RWPE1 (cell line): ENCODE measurements at regions not wholly inside any gene's neighbourhood (a gene's known extent, or its start where the extent isn't known, plus 50 kb on each side); places are given as distances from the start of the nearest gene placed in this dataset.

Experiments
- CTCF ChIA-PET: fragments of 350-600 bp; sonication (Branson Sonifier 250); formaldehyde crosslinking; extraction: SDS; loops from one replicate; lab custom pipeline; 2021; lab: Yijun Ruan, JAX
- POLR2A ChIA-PET: fragments of 400-600 bp; formaldehyde crosslinking; extraction: SDS; loops from one replicate; lab custom pipeline; 2020; ENCODE audit warnings: antibody characterized with exemption; ENCODE audit not compliant: low non-redundant PET; lab: Yijun Ruan, JAX
- DNase-seq: peaks from one replicate; pipeline ENCODE4 v3.0.0; 2012; ENCODE audit warnings: low spot score
- H3K27ac ChIP-seq: fragments of 450-650 bp; 2 replicates; pipeline ENCODE4 v1.5.1; 2017
- TF ChIP-seq, protein P1 (sequence below): fragments of 450-650 bp; conservative IDR thresholded peaks from 2 replicates; pipeline ENCODE4 v1.5.1; 2017; ENCODE audit warnings: low read depth, mild to moderate bottlenecking

DNA sequence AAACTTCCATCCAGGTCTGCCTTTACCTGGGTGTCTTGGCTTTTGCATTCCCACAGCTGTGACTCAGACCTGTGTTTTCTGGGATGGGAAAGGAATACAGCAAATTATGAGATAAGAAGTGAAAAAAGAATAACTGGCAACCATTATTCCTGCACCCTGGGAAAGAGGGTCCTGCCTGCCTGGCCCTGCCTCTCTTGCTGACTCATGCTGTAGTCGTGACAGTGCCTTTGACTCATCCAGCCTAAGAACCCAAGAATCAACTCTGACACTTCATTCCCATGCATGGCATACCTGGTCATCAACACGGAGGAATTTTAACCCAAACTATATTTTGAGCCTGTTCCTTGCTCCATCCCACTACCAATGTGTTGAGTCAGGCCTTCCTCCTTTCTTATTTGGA is 185.4 kb upstream of the SERP2 start:
- CTCF ChIA-PET, result no interaction called here
- peak; percentile 92 for DNase-seq
- TF ChIP-seq, protein P1, sequence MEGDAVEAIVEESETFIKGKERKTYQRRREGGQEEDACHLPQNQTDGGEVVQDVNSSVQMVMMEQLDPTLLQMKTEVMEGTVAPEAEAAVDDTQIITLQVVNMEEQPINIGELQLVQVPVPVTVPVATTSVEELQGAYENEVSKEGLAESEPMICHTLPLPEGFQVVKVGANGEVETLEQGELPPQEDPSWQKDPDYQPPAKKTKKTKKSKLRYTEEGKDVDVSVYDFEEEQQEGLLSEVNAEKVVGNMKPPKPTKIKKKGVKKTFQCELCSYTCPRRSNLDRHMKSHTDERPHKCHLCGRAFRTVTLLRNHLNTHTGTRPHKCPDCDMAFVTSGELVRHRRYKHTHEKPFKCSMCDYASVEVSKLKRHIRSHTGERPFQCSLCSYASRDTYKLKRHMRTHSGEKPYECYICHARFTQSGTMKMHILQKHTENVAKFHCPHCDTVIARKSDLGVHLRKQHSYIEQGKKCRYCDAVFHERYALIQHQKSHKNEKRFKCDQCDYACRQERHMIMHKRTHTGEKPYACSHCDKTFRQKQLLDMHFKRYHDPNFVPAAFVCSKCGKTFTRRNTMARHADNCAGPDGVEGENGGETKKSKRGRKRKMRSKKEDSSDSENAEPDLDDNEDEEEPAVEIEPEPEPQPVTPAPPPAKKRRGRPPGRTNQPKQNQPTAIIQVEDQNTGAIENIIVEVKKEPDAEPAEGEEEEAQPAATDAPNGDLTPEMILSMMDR, result no peak
- peak overlapping the region; percentile 66 for H3K27ac ChIP-seq
- POLR2A ChIA-PET, result no interaction called here

DNA sequence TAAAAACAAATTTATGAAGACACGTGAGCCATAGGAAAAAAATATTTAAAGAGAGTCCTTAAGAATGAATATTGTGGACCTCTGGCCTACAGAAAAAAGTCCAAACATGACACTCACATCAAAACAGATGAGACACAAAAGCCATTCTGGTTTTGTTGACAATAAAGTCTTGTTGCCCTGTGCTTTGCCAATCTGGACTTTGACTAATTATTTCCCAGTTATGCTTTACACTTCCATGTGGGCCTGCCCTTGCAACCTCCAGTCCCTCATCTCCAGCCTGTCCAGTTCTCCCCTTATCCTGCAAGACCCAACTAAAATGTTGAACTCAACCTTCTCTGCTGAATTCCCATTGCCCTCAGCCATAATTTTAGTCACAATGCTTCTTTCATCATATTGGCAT is 184.5 kb upstream of the SERP2 start:
- POLR2A ChIA-PET, result no interaction called here
- CTCF ChIA-PET, result no interaction called here

DNA sequence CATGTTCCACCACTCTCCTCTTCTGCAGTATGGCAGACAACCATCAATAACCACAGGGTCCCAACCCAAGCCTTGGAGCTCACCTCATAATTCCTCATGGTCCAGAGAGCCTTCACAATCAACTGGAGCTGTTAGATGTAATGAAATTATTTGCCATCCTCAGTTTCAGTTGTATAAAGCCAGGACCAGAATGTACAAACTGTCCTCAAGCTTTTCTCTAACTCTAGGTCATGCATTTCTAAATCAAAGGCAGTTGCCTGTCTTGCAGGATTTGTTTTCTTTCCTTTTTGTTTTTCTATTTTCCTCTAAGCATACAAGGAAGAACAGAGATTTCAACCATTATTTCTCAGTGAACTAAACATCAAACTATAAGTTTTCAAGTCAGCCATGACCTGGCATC is 182.5 kb upstream of the SERP2 start:
- ChIA-PET CTCF (interaction anchor here (0.5 to 0.8 kb wide), 6 partner anchors 15 to 1584 kb away, joined by 3 to 4 read pairs (median 3); no protein-coding TSS in a partner anchor), POLR2A (no interaction called here)
- H3K27ac ChIP-seq, result no peak overlapping the region
- TF ChIP-seq, protein P1, result no peak
- DNase-seq, result no peak

More for the DNA sequence above, 184.5 kb upstream of the SERP2 start:
- TF ChIP-seq, protein P1, result no peak
- no peak for DNase-seq
- H3K27ac ChIP-seq, result no peak overlapping the region

DNA sequence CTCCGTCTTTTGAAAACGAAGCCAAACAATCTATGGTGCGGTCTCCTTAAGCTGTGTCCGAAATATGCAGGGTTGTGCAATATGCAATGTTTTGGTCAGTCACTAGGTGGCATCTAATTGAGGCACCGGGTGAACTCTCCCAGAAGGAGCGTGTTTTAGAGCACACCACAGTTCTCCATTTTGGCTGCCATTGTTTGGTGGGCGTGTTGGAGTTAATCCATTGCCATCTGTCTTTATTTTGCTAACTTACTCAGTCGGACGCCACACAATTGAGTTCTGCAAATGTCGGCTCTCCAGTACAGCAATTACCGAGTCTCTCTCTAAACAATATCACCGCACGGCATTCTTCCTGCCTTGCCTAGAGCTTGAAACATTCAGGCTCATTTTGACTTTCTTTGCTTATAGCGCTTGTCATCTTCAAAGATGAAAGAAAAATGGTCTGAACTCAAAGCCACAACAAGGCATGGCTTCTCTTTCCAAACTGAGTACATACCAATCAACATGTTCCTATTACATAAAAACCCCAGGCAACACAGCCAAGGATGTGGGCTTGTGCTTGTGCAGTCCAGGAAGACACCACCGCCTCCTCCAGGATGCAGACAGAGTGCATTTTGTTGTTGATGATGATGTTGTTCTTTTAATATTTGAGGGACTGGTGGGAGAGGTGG is 182.0 kb upstream of the SERP2 start:
- peak; percentile 44 for DNase-seq

GRCh38 chr13:44193731-44194130 is 179.9 kb upstream of the SERP2 start:
- H3K27ac ChIP-seq, result no peak overlapping the region
- ChIA-PET POLR2A (no interaction called here), CTCF (no interaction called here)
- TF ChIP-seq, protein P1, result no peak
- DNase-seq, result no peak

More for the DNA sequence above, 182.0 kb upstream of the SERP2 start:
- POLR2A ChIA-PET, result no interaction called here
- CTCF ChIA-PET, result interaction anchor here (0.6 to 0.8 kb wide), 5 partner anchors 14 to 40 kb away, joined by 3 to 4 read pairs (median 3); no protein-coding TSS in a partner anchor
- no peak overlapping the region for H3K27ac ChIP-seq
- TF ChIP-seq, protein P1, result no peak; the same call in 1 of the 2 replicates

GRCh38 chr13:44195245-44195644 is 178.4 kb upstream of the SERP2 start:
- TF ChIP-seq, protein P1, result no peak
- POLR2A ChIA-PET, result no interaction called here

More at GRCh38 chr13:44195245-44195644, 178.4 kb upstream of the SERP2 start:
- no peak overlapping the region for H3K27ac ChIP-seq
- CTCF ChIA-PET, result interaction anchor here (0.7 kb wide), 1 partner anchor 1759 kb away, joined by 3 read pairs; no protein-coding TSS in a partner anchor
- no peak for DNase-seq
